ENCODE measurements at regions not wholly inside any gene's neighbourhood (a gene's known extent, or its start where the extent isn't known, plus 50 kb on each side); places are given as distances from the start of the nearest gene placed in this dataset.

DNA sequence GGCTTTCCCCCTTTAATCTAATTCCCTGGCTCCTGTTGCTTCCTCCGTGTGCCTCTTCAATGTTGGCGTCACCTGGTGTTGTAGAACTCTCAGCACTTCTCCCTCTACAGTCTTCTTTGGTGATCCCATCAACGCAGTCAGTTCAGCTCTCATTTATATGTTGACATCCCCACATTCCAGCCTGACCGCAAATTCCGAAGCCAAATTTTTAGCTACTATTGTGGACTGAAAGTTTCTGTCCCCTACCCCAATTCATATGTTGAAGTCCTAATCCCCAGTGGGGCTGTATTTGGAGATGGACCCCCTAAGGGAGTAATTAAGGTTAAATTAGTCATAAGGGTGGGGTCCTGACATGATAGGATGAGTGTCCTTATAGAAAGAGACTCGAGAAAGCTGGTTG lies 210.6 kb upstream of the ADAMTSL1 start:
- H3K27me3 Mint-ChIP-seq (ENCODE audit: low read depth), result no peaks in the 10 kb centered on the region
- peaks cover 14% of the 10 kb centered on the region for H3K4me1 Mint-ChIP-seq (ENCODE audit: low read depth)
- H3K36me3 Mint-ChIP-seq (ENCODE audit: low read depth), result no peaks in the 10 kb centered on the region
- DNase-seq (ENCODE audit: low spot score), result no peak
- H3K27ac Mint-ChIP-seq (ENCODE audit: unreplicated experiment), result no peak overlapping the region
- TF ChIP-seq, protein P1, sequence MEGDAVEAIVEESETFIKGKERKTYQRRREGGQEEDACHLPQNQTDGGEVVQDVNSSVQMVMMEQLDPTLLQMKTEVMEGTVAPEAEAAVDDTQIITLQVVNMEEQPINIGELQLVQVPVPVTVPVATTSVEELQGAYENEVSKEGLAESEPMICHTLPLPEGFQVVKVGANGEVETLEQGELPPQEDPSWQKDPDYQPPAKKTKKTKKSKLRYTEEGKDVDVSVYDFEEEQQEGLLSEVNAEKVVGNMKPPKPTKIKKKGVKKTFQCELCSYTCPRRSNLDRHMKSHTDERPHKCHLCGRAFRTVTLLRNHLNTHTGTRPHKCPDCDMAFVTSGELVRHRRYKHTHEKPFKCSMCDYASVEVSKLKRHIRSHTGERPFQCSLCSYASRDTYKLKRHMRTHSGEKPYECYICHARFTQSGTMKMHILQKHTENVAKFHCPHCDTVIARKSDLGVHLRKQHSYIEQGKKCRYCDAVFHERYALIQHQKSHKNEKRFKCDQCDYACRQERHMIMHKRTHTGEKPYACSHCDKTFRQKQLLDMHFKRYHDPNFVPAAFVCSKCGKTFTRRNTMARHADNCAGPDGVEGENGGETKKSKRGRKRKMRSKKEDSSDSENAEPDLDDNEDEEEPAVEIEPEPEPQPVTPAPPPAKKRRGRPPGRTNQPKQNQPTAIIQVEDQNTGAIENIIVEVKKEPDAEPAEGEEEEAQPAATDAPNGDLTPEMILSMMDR (IDR thresholded peaks at IDR 0.05), result no peak
- H3K9me3 Mint-ChIP-seq (ENCODE audit: low read depth), result no peaks in the 10 kb centered on the region
- no peak overlapping the region for H3K4me3 Mint-ChIP-seq (ENCODE audit: unreplicated experiment)

DNA sequence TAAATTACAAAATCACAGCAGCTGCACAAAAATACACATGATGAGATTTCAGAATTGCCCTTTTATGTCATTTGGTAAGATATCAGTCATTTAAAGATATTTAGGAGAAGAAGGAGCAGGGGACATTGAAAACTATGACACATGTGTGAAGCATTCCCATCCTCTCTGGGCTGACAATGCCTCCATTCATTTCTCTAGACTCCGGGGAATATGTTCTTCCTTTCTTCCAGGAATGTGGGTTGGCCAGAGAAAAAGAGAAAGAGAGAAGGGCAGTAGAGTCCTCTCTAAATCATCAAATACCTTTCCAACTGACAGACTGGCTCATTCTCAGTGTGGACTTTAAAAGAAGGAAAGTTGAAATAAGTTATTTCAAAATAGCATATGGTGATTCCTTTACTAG lies 205.6 kb upstream of the ADAMTSL1 start:
- Mint-ChIP-seq H3K4me1 (ENCODE audit: low read depth) (peaks cover 11% of the 10 kb centered on the region), H3K27ac (ENCODE audit: unreplicated experiment) (peak overlapping the region; percentile 10), H3K4me3 (ENCODE audit: unreplicated experiment) (no peak overlapping the region)

DNA sequence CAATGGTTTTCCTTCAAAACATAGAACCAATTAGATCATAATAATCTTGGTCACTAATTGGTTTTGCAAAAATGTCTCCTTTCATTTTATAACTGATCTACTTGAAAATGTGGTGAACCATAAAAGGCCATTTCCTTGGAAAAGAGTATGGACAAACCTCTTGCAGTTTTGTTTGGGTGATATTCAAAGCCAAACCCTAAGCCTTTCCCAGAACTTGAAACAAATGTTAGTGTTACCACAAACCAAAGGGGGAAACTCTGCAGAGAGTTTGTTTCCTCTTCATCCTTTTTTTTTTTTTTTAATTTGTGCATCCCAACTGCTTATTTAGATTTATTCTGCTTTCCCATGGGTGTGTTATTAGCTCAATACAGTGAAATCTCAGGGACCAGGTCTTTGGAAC lies 204.4 kb upstream of the ADAMTSL1 start:
- Mint-ChIP-seq H3K4me3 (ENCODE audit: unreplicated experiment) (no peak overlapping the region), H3K4me1 (ENCODE audit: low read depth) (peaks cover 11% of the 10 kb centered on the region), H3K36me3 (ENCODE audit: low read depth) (peaks cover 7% of the 10 kb centered on the region), H3K27ac (ENCODE audit: unreplicated experiment) (no peak overlapping the region), H3K9me3 (ENCODE audit: low read depth) (peaks cover 18% of the 10 kb centered on the region), H3K27me3 (ENCODE audit: low read depth) (no peaks in the 10 kb centered on the region)
- TF ChIP-seq, protein P1 (IDR thresholded peaks at IDR 0.05), result no peak
- no peak for DNase-seq (ENCODE audit: low spot score)

More for the DNA sequence above, 205.6 kb upstream of the ADAMTSL1 start:
- Mint-ChIP-seq H3K9me3 (ENCODE audit: low read depth) (peaks cover 10% of the 10 kb centered on the region), H3K36me3 (ENCODE audit: low read depth) (peaks cover 4% of the 10 kb centered on the region), H3K27me3 (ENCODE audit: low read depth) (no peaks in the 10 kb centered on the region)
- TF ChIP-seq, protein P1 (IDR thresholded peaks at IDR 0.05), result no peak
- no peak for DNase-seq (ENCODE audit: low spot score)

DNA sequence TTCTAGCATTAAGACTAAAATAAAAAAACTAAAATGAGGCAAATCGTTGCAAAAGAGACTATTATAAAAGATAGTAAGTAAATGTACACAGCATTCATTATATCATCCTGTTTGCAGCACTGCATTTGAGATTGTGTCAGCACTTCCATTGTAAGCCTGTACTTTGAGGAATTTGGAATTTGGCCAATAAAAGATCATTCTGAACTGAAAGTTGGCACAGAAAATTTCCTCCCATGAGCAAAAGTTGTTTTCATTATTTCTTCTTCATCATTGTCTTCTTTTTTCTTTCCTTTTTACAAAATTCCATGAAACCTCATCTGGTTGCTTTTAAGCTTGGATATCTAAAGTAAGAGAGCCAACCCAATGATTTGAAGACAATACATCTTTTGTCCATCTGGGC lies 199.3 kb upstream of the ADAMTSL1 start:
- Mint-ChIP-seq H3K4me1 (ENCODE audit: low read depth) (peaks cover 4% of the 10 kb centered on the region), H3K27me3 (ENCODE audit: low read depth) (no peaks in the 10 kb centered on the region), H3K9me3 (ENCODE audit: low read depth) (peaks cover 39% of the 10 kb centered on the region), H3K27ac (ENCODE audit: unreplicated experiment) (no peak overlapping the region), H3K4me3 (ENCODE audit: unreplicated experiment) (no peak overlapping the region), H3K36me3 (ENCODE audit: low read depth) (peaks cover 15% of the 10 kb centered on the region)
- DNase-seq (ENCODE audit: low spot score), result no peak
- TF ChIP-seq, protein P1 (IDR thresholded peaks at IDR 0.05), result no peak

DNA sequence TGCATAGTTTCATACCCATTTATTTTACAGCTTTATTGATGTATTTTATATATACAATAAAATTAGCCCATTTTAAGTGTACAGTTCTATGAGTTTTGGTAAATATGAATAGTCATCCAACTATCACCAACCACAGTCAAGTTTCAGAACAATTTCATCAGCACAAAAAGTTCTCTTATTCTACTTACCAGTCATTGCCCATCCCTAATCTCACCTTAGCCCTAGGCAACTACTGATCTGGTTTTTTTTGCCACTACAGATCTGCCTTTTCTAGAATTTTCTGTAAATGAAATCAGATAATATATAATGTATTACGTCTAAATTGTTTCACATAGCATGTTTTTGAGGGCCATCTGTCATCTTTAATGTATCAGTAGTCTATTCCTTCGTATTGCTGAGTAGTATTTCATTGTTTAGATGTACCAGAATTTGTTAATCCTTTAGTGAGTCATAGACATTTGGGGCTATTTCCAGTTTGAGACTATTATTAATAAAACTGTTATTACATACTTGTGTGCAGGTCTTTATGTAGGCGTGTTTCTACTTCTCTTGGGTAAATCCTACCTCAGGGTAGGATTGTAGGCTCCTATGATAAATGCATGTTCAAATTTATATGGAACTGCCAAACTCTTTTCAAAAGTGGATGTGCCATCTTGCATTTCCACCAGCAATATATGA lies 198.5 kb upstream of the ADAMTSL1 start:
- no peak for DNase-seq (ENCODE audit: low spot score)
- H3K27ac Mint-ChIP-seq (ENCODE audit: unreplicated experiment), result no peak overlapping the region
- H3K4me3 Mint-ChIP-seq (ENCODE audit: unreplicated experiment), result no peak overlapping the region
- peaks cover 15% of the 10 kb centered on the region for H3K36me3 Mint-ChIP-seq (ENCODE audit: low read depth)
- H3K27me3 Mint-ChIP-seq (ENCODE audit: low read depth), result no peaks in the 10 kb centered on the region
- TF ChIP-seq, protein P1 (IDR thresholded peaks at IDR 0.05), result no peak
- H3K4me1 Mint-ChIP-seq (ENCODE audit: low read depth), result peaks cover 4% of the 10 kb centered on the region
- H3K9me3 Mint-ChIP-seq (ENCODE audit: low read depth), result peaks cover 39% of the 10 kb centered on the region
